Right atrium auricular region (tissue), 2 donors: ENCODE measurements at regions not wholly inside any gene's neighbourhood (a gene's known extent, or its start where the extent isn't known, plus 50 kb on each side); places are given as distances from the start of the nearest gene placed in this dataset.

Source experiments
- DNase-seq: peaks from one replicate; pipeline ENCODE4 v3.0.0-alpha.2; 2019; ENCODE audit warnings: low spot score
- H3K27ac ChIP-seq, 2 donors: fragments of 200-600 bp; sonication (generic); 1 replicate in 1 of 2; 2 replicates in 1 of 2; pipeline ENCODE4 v1.5.1; 2016 to 2019
- H3K27me3 ChIP-seq, 2 donors: fragments of 200-600 bp; sonication (generic); one replicate each; pipeline versions ENCODE4 v1.5.1 to v1.6.0; 2017 to 2019
- H3K36me3 ChIP-seq: fragments of 200-600 bp; sonication (generic); one replicate; pipeline ENCODE4 v1.5.1; 2016
- H3K4me1 ChIP-seq, 2 donors: fragments of 200-600 bp; sonication (generic); one replicate each; pipeline versions ENCODE4 v1.5.1 to v1.6.0; 2017 to 2019
- H3K4me3 ChIP-seq, 2 donors: fragments of 200-600 bp; sonication (generic); 1 replicate in 1 of 2; 2 replicates in 1 of 2; pipeline ENCODE4 v1.5.1; 2017 to 2019; ENCODE audit warnings: mild to moderate bottlenecking in 1 of 2, moderate library complexity in 1 of 2
- H3K9me3 ChIP-seq, 2 donors: fragments of 200-600 bp; sonication (generic); one replicate each; pipeline ENCODE4 v1.5.1; 2019
- CTCF ChIP-seq, 2 donors: fragments of 200-600 bp; sonication (generic); IDR thresholded peaks; one replicate each; pipeline ENCODE4 v1.5.1; 2019; ENCODE audit warnings: antibody characterized with exemption in 2 of 2

- H3K4me1 ChIP-seq = no peaks in the 10 kb centered on the region
- no peaks in the 10 kb centered on the region for H3K27me3 ChIP-seq
- peaks cover 0 to 17% of the 10 kb centered on the region in 2 donors for H3K9me3 ChIP-seq
- H3K36me3 ChIP-seq = no peaks in the 10 kb centered on the region
- H3K4me3 ChIP-seq = no peak overlapping the region
- TF ChIP-seq CTCF (IDR thresholded peaks at IDR 0.05) = no peak
- no peak overlapping the region for H3K27ac ChIP-seq
- no peak for DNase-seq
Observed at GRCh38 chr4:186854256-186854655, 130.6 kb upstream of the FAT1 start.

- no peak for DNase-seq
- H3K9me3 ChIP-seq = peaks cover 0 to 14% of the 10 kb centered on the region in 2 donors
- no peak overlapping the region for H3K4me3 ChIP-seq
- no peaks in the 10 kb centered on the region for H3K36me3 ChIP-seq
- TF ChIP-seq CTCF (IDR thresholded peaks at IDR 0.05) = no peak
- no peaks in the 10 kb centered on the region for H3K27me3 ChIP-seq
- no peak overlapping the region for H3K27ac ChIP-seq
- H3K4me1 ChIP-seq = no peaks in the 10 kb centered on the region
Observed at GRCh38 chr4:186855111-186855510, 131.5 kb upstream of the FAT1 start.

- H3K4me3 ChIP-seq = no peak overlapping the region
- H3K27ac ChIP-seq = no peak overlapping the region
- DNase-seq = no peak
- H3K27me3 ChIP-seq = no peaks in the 10 kb centered on the region
- no peaks in the 10 kb centered on the region for H3K4me1 ChIP-seq
- H3K36me3 ChIP-seq = no peaks in the 10 kb centered on the region
- no peak for TF ChIP-seq CTCF (IDR thresholded peaks at IDR 0.05)
- no peaks in the 10 kb centered on the region for H3K9me3 ChIP-seq
Observed at GRCh38 chr4:186857793-186858192, 134.1 kb upstream of the FAT1 start.

- Histone ChIP-seq H3K36me3 (no peaks in the 10 kb centered on the region), H3K4me3 (no peak overlapping the region), H3K27ac (no peak overlapping the region), H3K4me1 (no peaks in the 10 kb centered on the region), H3K27me3 (no peaks in the 10 kb centered on the region), H3K9me3 (no peaks in the 10 kb centered on the region)
- TF ChIP-seq CTCF (IDR thresholded peaks at IDR 0.05) = no peak
- DNase-seq = no peak
Observed at GRCh38 chr4:186858355-186858754, 134.7 kb upstream of the FAT1 start.

- H3K4me3 ChIP-seq = no peak overlapping the region
- peaks cover 0 to 3% of the 10 kb centered on the region in 2 donors for H3K9me3 ChIP-seq
- no peaks in the 10 kb centered on the region for H3K36me3 ChIP-seq
- TF ChIP-seq CTCF (IDR thresholded peaks at IDR 0.05) = no peak
- no peaks in the 10 kb centered on the region for H3K4me1 ChIP-seq
- no peak overlapping the region for H3K27ac ChIP-seq
- H3K27me3 ChIP-seq = no peaks in the 10 kb centered on the region
- no peak for DNase-seq
Observed at GRCh38 chr4:186859420-186859819, 135.8 kb upstream of the FAT1 start.

GRCh38 chr4:186861317-186861716 lies 137.7 kb upstream of the FAT1 start:
- H3K36me3 ChIP-seq = no peaks in the 10 kb centered on the region
- DNase-seq = no peak
- H3K27ac ChIP-seq = no peak overlapping the region
- H3K4me3 ChIP-seq = no peak overlapping the region
- no peaks in the 10 kb centered on the region for H3K27me3 ChIP-seq
- H3K9me3 ChIP-seq = peaks cover 0 to 3% of the 10 kb centered on the region in 2 donors
- no peak for TF ChIP-seq CTCF (IDR thresholded peaks at IDR 0.05)
- no peaks in the 10 kb centered on the region for H3K4me1 ChIP-seq
